ENCODE measurements at regions not wholly inside any gene's neighbourhood (a gene's known extent, or its start where the extent isn't known, plus 50 kb on each side); places are given as distances from the start of the nearest gene placed in this dataset.
"Not testable (repeated sequence)": the region's sequence is repeated elsewhere in the genome, so short reads cannot be mapped to it uniquely, and the experiment has no call there.

GRCh38 chr2:90141558-90141957, 1450.1 kb downstream of the RPIA start:
- not testable (repeated sequence) for H3K79me2 ChIP-seq (ENCODE audit: insufficient read depth, low read length); H3K4me2 ChIP-seq (ENCODE audit: low read depth, low read length, poor library complexity, severe bottlenecking); H3K4me1 ChIP-seq (ENCODE audit: insufficient read depth, low read length, poor library complexity, severe bottlenecking); H4K20me1 ChIP-seq (ENCODE audit: insufficient read depth, low read length, poor library complexity, severe bottlenecking); H3K27me3 ChIP-seq (ENCODE audit: insufficient read depth, low read length, poor library complexity, severe bottlenecking); H2AFZ ChIP-seq (ENCODE audit: low read length); H3K9me3 ChIP-seq (ENCODE audit: insufficient read depth, low read depth, low read length); H3K9me2 ChIP-seq (replicated peaks; ENCODE audit: low read depth, low read length); H3F3A ChIP-seq (ENCODE audit: low read depth); H3K9ac ChIP-seq (ENCODE audit: low read depth, low read length, poor library complexity, severe bottlenecking); H3K4me3 ChIP-seq (ENCODE audit: low read length, poor library complexity, severe bottlenecking); H3K36me3 ChIP-seq (ENCODE audit: insufficient read depth, low read length)

- H3K9me2 ChIP-seq (replicated peaks; ENCODE audit: low read depth, low read length); H3K4me1 ChIP-seq (ENCODE audit: insufficient read depth, low read length, poor library complexity, severe bottlenecking); H3K79me2 ChIP-seq (ENCODE audit: insufficient read depth, low read length); H2AFZ ChIP-seq (ENCODE audit: low read length); H3F3A ChIP-seq (ENCODE audit: low read depth); H3K4me2 ChIP-seq (ENCODE audit: low read depth, low read length, poor library complexity, severe bottlenecking); H3K27me3 ChIP-seq (ENCODE audit: insufficient read depth, low read length, poor library complexity, severe bottlenecking); H3K4me3 ChIP-seq (ENCODE audit: low read length, poor library complexity, severe bottlenecking); H3K9ac ChIP-seq (ENCODE audit: low read depth, low read length, poor library complexity, severe bottlenecking); H3K36me3 ChIP-seq (ENCODE audit: insufficient read depth, low read length); H3K9me3 ChIP-seq (ENCODE audit: insufficient read depth, low read depth, low read length); H4K20me1 ChIP-seq (ENCODE audit: insufficient read depth, low read length, poor library complexity, severe bottlenecking): not testable (repeated sequence)
Measured at GRCh38 chr2:90151805-90152204, 1460.3 kb downstream of the RPIA start.

GRCh38 chr2:90170978-90171377, 1479.5 kb downstream of the RPIA start:
- not testable (repeated sequence) for H2AFZ ChIP-seq (ENCODE audit: low read length); H4K20me1 ChIP-seq (ENCODE audit: insufficient read depth, low read length, poor library complexity, severe bottlenecking); H3K4me2 ChIP-seq (ENCODE audit: low read depth, low read length, poor library complexity, severe bottlenecking); H3K27me3 ChIP-seq (ENCODE audit: insufficient read depth, low read length, poor library complexity, severe bottlenecking); H3K4me1 ChIP-seq (ENCODE audit: insufficient read depth, low read length, poor library complexity, severe bottlenecking); H3K9me2 ChIP-seq (replicated peaks; ENCODE audit: low read depth, low read length); H3K36me3 ChIP-seq (ENCODE audit: insufficient read depth, low read length); H3K9me3 ChIP-seq (ENCODE audit: insufficient read depth, low read depth, low read length); H3F3A ChIP-seq (ENCODE audit: low read depth); H3K9ac ChIP-seq (ENCODE audit: low read depth, low read length, poor library complexity, severe bottlenecking); H3K79me2 ChIP-seq (ENCODE audit: insufficient read depth, low read length); H3K4me3 ChIP-seq (ENCODE audit: low read length, poor library complexity, severe bottlenecking)

- H3K27me3 ChIP-seq (ENCODE audit: insufficient read depth, low read length, poor library complexity, severe bottlenecking); H2AFZ ChIP-seq (ENCODE audit: low read length); H3K4me3 ChIP-seq (ENCODE audit: low read length, poor library complexity, severe bottlenecking); H3K9me3 ChIP-seq (ENCODE audit: insufficient read depth, low read depth, low read length); H3K79me2 ChIP-seq (ENCODE audit: insufficient read depth, low read length); H3K36me3 ChIP-seq (ENCODE audit: insufficient read depth, low read length); H3K9ac ChIP-seq (ENCODE audit: low read depth, low read length, poor library complexity, severe bottlenecking); H3K9me2 ChIP-seq (replicated peaks; ENCODE audit: low read depth, low read length); H3F3A ChIP-seq (ENCODE audit: low read depth); H4K20me1 ChIP-seq (ENCODE audit: insufficient read depth, low read length, poor library complexity, severe bottlenecking); H3K4me2 ChIP-seq (ENCODE audit: low read depth, low read length, poor library complexity, severe bottlenecking); H3K4me1 ChIP-seq (ENCODE audit: insufficient read depth, low read length, poor library complexity, severe bottlenecking): not testable (repeated sequence)
Measured at GRCh38 chr2:90173081-90173480, 1481.6 kb downstream of the RPIA start.

- H3K36me3 ChIP-seq (ENCODE audit: insufficient read depth, low read length); H2AFZ ChIP-seq (ENCODE audit: low read length); H3K4me2 ChIP-seq (ENCODE audit: low read depth, low read length, poor library complexity, severe bottlenecking): not testable (repeated sequence)
Measured at GRCh38 chr2:90179591-90179990, 1488.1 kb downstream of the RPIA start.

More at GRCh38 chr2:90179591-90179990, 1488.1 kb downstream of the RPIA start:
- H3K9ac ChIP-seq (ENCODE audit: low read depth, low read length, poor library complexity, severe bottlenecking); H3K4me1 ChIP-seq (ENCODE audit: insufficient read depth, low read length, poor library complexity, severe bottlenecking); H3F3A ChIP-seq (ENCODE audit: low read depth); H3K9me2 ChIP-seq (replicated peaks; ENCODE audit: low read depth, low read length); H3K27me3 ChIP-seq (ENCODE audit: insufficient read depth, low read length, poor library complexity, severe bottlenecking); H3K4me3 ChIP-seq (ENCODE audit: low read length, poor library complexity, severe bottlenecking); H3K9me3 ChIP-seq (ENCODE audit: insufficient read depth, low read depth, low read length); H4K20me1 ChIP-seq (ENCODE audit: insufficient read depth, low read length, poor library complexity, severe bottlenecking); H3K79me2 ChIP-seq (ENCODE audit: insufficient read depth, low read length): not testable (repeated sequence)
